GM19238 (cell line): ENCODE measurements at regions not wholly inside any gene's neighbourhood (a gene's known extent, or its start where the extent isn't known, plus 50 kb on each side); places are given as distances from the start of the nearest gene placed in this dataset.

Experiments used
- DNase-seq: peaks from one replicate; pipeline ENCODE4 v3.0.0; 2011; ENCODE audit warnings: low spot score; ENCODE audit not compliant: insufficient read length

GRCh38 chr10:120960725-120961124 lies 109.6 kb downstream of the WDR11 start:
- no peak for DNase-seq

GRCh38 chr10:120961795-120962755 lies 110.9 kb downstream of the WDR11 start:
- DNase-seq, result no peak

GRCh38 chr10:120962756-120963593 lies 111.8 kb downstream of the WDR11 start:
- no peak for DNase-seq

GRCh38 chr10:120963594-120964220 lies 112.5 kb downstream of the WDR11 start:
- no peak for DNase-seq

GRCh38 chr10:120966657-120967045 lies 115.5 kb downstream of the WDR11 start:
- DNase-seq, result no peak

- no peak for DNase-seq
These were observed 118.1 kb downstream of the WDR11 start for GRCh38 chr10:120969219-120969645.

- no peak for DNase-seq
These were observed 119.7 kb downstream of the WDR11 start for GRCh38 chr10:120970595-120971529.

- no peak for DNase-seq
These were observed 120.5 kb downstream of the WDR11 start for GRCh38 chr10:120971671-120972070.

GRCh38 chr10:120972259-120972658 lies 121.1 kb downstream of the WDR11 start:
- DNase-seq, result no peak

- no peak for DNase-seq
These were observed 124.1 kb downstream of the WDR11 start for GRCh38 chr10:120975072-120975867.

GRCh38 chr10:120975868-120976225 lies 124.7 kb downstream of the WDR11 start:
- no peak for DNase-seq

- DNase-seq, result no peak
These were observed 126.7 kb downstream of the WDR11 start for GRCh38 chr10:120977897-120978296.

- no peak for DNase-seq
These were observed 127.6 kb downstream of the WDR11 start for GRCh38 chr10:120978589-120979252.

GRCh38 chr10:120979435-120980278 lies 128.5 kb downstream of the WDR11 start:
- DNase-seq, result no peak

- no peak for DNase-seq
These were observed 129.4 kb downstream of the WDR11 start for GRCh38 chr10:120980279-120981255.

GRCh38 chr10:120981601-120982391 lies 130.6 kb downstream of the WDR11 start:
- no peak for DNase-seq
